NCI-H1105 treated with DMSO at 0.1 percent for 48 hours (cell line): ENCODE measurements at regions not wholly inside any gene's neighbourhood (a gene's known extent, or its start where the extent isn't known, plus 50 kb on each side); places are given as distances from the start of the nearest gene placed in this dataset.
"Not testable (repeated sequence)": the region's sequence is repeated elsewhere in the genome, so short reads cannot be mapped to it uniquely, and the experiment has no call there.

ENCODE experiments used
- DNase-seq: peaks from one replicate; lab custom pipeline; 2025; lab: John Stamatoyannopoulos, UW

GRCh38 chr20:25987928-25988560, 291.4 kb upstream of the ZNF337 start:
- not testable (repeated sequence) for DNase-seq

- peak; percentile 83 for DNase-seq
These were observed 290.6 kb upstream of the ZNF337 start for GRCh38 chr20:25987073-25987927.

- DNase-seq, result no peak
These were observed 288.9 kb upstream of the ZNF337 start for GRCh38 chr20:25985597-25985996.

- DNase-seq, result no peak
These were observed 288.3 kb upstream of the ZNF337 start for GRCh38 chr20:25984933-25985332.

GRCh38 chr20:25982701-25983100, 286.0 kb upstream of the ZNF337 start:
- not testable (repeated sequence) for DNase-seq

- not testable (repeated sequence) for DNase-seq
These were observed 282.0 kb upstream of the ZNF337 start for GRCh38 chr20:25978450-25979190.

- DNase-seq, result not testable (repeated sequence)
These were observed 279.2 kb upstream of the ZNF337 start for GRCh38 chr20:25975816-25976215.

GRCh38 chr20:25965203-25965602, 268.6 kb upstream of the ZNF337 start:
- DNase-seq, result not testable (repeated sequence)

GRCh38 chr20:25953876-25954275, 257.2 kb upstream of the ZNF337 start:
- not testable (repeated sequence) for DNase-seq

GRCh38 chr20:25935230-25935629, 238.6 kb upstream of the ZNF337 start:
- DNase-seq, result not testable (repeated sequence)

- DNase-seq, result not testable (repeated sequence)
These were observed 236.2 kb upstream of the ZNF337 start for GRCh38 chr20:25932806-25933205.

- not testable (repeated sequence) for DNase-seq
These were observed 235.5 kb upstream of the ZNF337 start for GRCh38 chr20:25932170-25932569.

- not testable (repeated sequence) for DNase-seq
These were observed 205.7 kb upstream of the ZNF337 start for GRCh38 chr20:25902321-25902720.

GRCh38 chr20:25898663-25899062, 202.0 kb upstream of the ZNF337 start:
- DNase-seq, result not testable (repeated sequence)

GRCh38 chr20:25879096-25879495, 182.4 kb upstream of the ZNF337 start:
- not testable (repeated sequence) for DNase-seq

GRCh38 chr20:25868650-25868979, 172.0 kb upstream of the ZNF337 start:
- not testable (repeated sequence) for DNase-seq

- DNase-seq, result peak; percentile 83
These were observed 171.4 kb upstream of the ZNF337 start for GRCh38 chr20:25867776-25868649.

- DNase-seq, result not testable (repeated sequence)
These were observed 170.5 kb upstream of the ZNF337 start for GRCh38 chr20:25867015-25867775.

GRCh38 chr20:25865715-25866656, 169.3 kb upstream of the ZNF337 start:
- peak; percentile 83 for DNase-seq
